H1 (cell line): ENCODE measurements at regions not wholly inside any gene's neighbourhood (a gene's known extent, or its start where the extent isn't known, plus 50 kb on each side); places are given as distances from the start of the nearest gene placed in this dataset.

Experiments
- CTCF ChIA-PET: fragments of 300-600 bp; sonication (Branson Sonifier 250); formaldehyde crosslinking; loops from one replicate; lab custom pipeline; 2021; ENCODE audit not compliant: partially characterized antibody; lab: Charles Lee
- POLR2A ChIA-PET: fragments of 300-600 bp; sonication (Branson Sonifier 250); formaldehyde crosslinking; loops from one replicate; lab custom pipeline; 2021; ENCODE audit warnings: inconsistent platforms; ENCODE audit not compliant: partially characterized antibody; lab: Charles Lee
- DNase-seq, 2 experiments: peaks; one replicate each; pipeline versions ENCODE4 v3.0.0 to v3.0.0-alpha.2; 2010 to 2022; ENCODE audit warnings: low spot score in 2 of 2, low read depth in 1 of 2, mixed read lengths in 1 of 2
- FAIRE-seq: peaks from 2 replicates; lab custom pipeline; 2011; peaks lifted over from hg19 to GRCh38; lab: Jason Lieb, UNC
- H2AFZ ChIP-seq: 2 replicates; pipeline ENCODE4 v1.8.1; 2012; ENCODE audit warnings: low read length, inconsistent platforms
- H2AK5ac ChIP-seq: 2 replicates; pipeline ENCODE4 v1.6.1; 2013; ENCODE audit warnings: low read depth, low read length
- H2BK120ac ChIP-seq: replicated peaks from 2 replicates; pipeline ENCODE3; 2013; ENCODE audit warnings: low read depth, low read length, inconsistent platforms
- H2BK12ac ChIP-seq: 2 replicates; pipeline ENCODE4 v1.6.1; 2013; ENCODE audit warnings: low read depth, low read length
- H2BK15ac ChIP-seq: 2 replicates; pipeline ENCODE4 v1.6.1; 2013; ENCODE audit warnings: low read length
- H2BK20ac ChIP-seq: 2 replicates; pipeline ENCODE4 v1.6.1; 2013; ENCODE audit warnings: low read length
- H2BK5ac ChIP-seq: 2 replicates; pipeline ENCODE4 v1.6.1; 2013; ENCODE audit warnings: low read depth, low read length
- H3K14ac ChIP-seq: 2 replicates; pipeline ENCODE4 v1.6.1; 2013; ENCODE audit warnings: inconsistent platforms; ENCODE audit not compliant: insufficient read length
- H3K18ac ChIP-seq: 2 replicates; pipeline ENCODE4 v1.6.1; 2013; ENCODE audit warnings: low read length; ENCODE audit errors: extremely low read depth
- H3K23ac ChIP-seq: 2 replicates; pipeline ENCODE4 v1.6.1; 2013; ENCODE audit warnings: inconsistent platforms; ENCODE audit not compliant: insufficient read length
- H3K23me2 ChIP-seq: 2 replicates; pipeline ENCODE4 v1.6.1; 2013; ENCODE audit warnings: low read depth, low read length
- H3K27ac ChIP-seq: 2 replicates; pipeline ENCODE4 v1.6.1; 2011; ENCODE audit warnings: low read depth, low read length, inconsistent platforms
- H3K27me3 ChIP-seq, 4 experiments: replicated peaks in 1 of 4; 1 replicate in 1 of 4; 2 replicates in 3 of 4; pipeline versions ENCODE4 v1.6.1 to v1.8.1; 2011 to 2013; ENCODE audit warnings: low read length in 3 of 4, mild to moderate bottlenecking in 3 of 4, inconsistent platforms in 2 of 4, mixed read lengths in 2 of 4, moderate library complexity in 1 of 4; ENCODE audit not compliant: control insufficient read depth in 3 of 4, insufficient read depth in 3 of 4; ENCODE audit errors: extremely low read depth in 1 of 4
- H3K36me3 ChIP-seq, 4 experiments: 2 replicates each; pipeline versions ENCODE4 v1.6.1 to v1.8.1; 2011 to 2013; ENCODE audit warnings: mild to moderate bottlenecking in 4 of 4, low read length in 3 of 4, moderate library complexity in 2 of 4, control low read depth in 1 of 4, inconsistent platforms in 1 of 4; ENCODE audit not compliant: insufficient read depth in 4 of 4, control insufficient read depth in 2 of 4
- H3K4ac ChIP-seq: replicated peaks from 2 replicates; pipeline ENCODE3; 2013; ENCODE audit warnings: low read length, low read depth, mixed read lengths, inconsistent platforms; ENCODE audit not compliant: insufficient read length
- H3K4me1 ChIP-seq, 4 experiments: replicated peaks in 1 of 4; 1 replicate in 1 of 4; 2 replicates in 3 of 4; pipeline versions ENCODE4 v1.6.1 to v1.8.1; 2011 to 2013; ENCODE audit warnings: low read length in 3 of 4, inconsistent platforms in 2 of 4, mixed read lengths in 1 of 4; ENCODE audit not compliant: insufficient read depth in 4 of 4, control insufficient read depth in 3 of 4
- H3K4me2 ChIP-seq, 2 experiments: 2 replicates each; pipeline versions ENCODE4 v1.6.1 to v1.8.1; 2011 to 2013; ENCODE audit warnings: low read depth in 2 of 2, low read length in 2 of 2, control low read depth in 1 of 2, inconsistent platforms in 1 of 2, mild to moderate bottlenecking in 1 of 2; ENCODE audit not compliant: insufficient read depth in 1 of 2
- H3K4me3 ChIP-seq, 4 experiments: fragments of 200-600, 300-600 bp in 1 of 4; sonication (generic), shearing (Covaris generic), sonication (Bioruptor Twin) in 1 of 4; 2 replicates each; pipeline versions ENCODE4 v1.5.1 to v1.8.1; 2011 to 2016; ENCODE audit warnings: low read length in 4 of 4, low read depth in 3 of 4, control low read depth in 2 of 4, inconsistent platforms in 2 of 4, mild to moderate bottlenecking in 2 of 4, mixed read lengths in 1 of 4, moderate library complexity in 1 of 4; ENCODE audit not compliant: insufficient read depth in 2 of 4; ENCODE audit errors: extremely low read depth in 1 of 4
- H3K56ac ChIP-seq: replicated peaks from 2 replicates; pipeline ENCODE3; 2013; ENCODE audit warnings: low read depth, mild to moderate bottlenecking, mixed read lengths, low read length, inconsistent platforms; ENCODE audit not compliant: insufficient read length
- H3K79me1 ChIP-seq: 2 replicates; pipeline ENCODE4 v1.6.1; 2013; ENCODE audit warnings: low read depth, low read length, control low read depth
- H3K79me2 ChIP-seq, 2 experiments: 2 replicates each; pipeline versions ENCODE4 v1.6.1 to v1.8.1; 2012 to 2013; ENCODE audit warnings: low read length in 2 of 2, mild to moderate bottlenecking in 2 of 2, inconsistent platforms in 1 of 2; ENCODE audit not compliant: insufficient read depth in 2 of 2, control insufficient read depth in 1 of 2
- H3K9ac ChIP-seq, 4 experiments: replicated peaks in 1 of 4; 1 replicate in 1 of 4; 2 replicates in 3 of 4; pipeline versions ENCODE4 v1.6.1 to v1.8.1; 2011 to 2013; ENCODE audit warnings: low read depth in 3 of 4, low read length in 3 of 4, control low read depth in 2 of 4, mild to moderate bottlenecking in 2 of 4, moderate library complexity in 2 of 4, inconsistent platforms in 1 of 4; ENCODE audit errors: extremely low read depth in 1 of 4
- H3K9me3 ChIP-seq, 2 experiments: 2 replicates each; pipeline versions ENCODE4 v1.6.1 to v1.8.1; 2012 to 2013; ENCODE audit warnings: mild to moderate bottlenecking in 2 of 2, moderate library complexity in 2 of 2, control low read depth in 1 of 2, inconsistent platforms in 1 of 2, low read depth in 1 of 2, low read length in 1 of 2, mixed read lengths in 1 of 2; ENCODE audit not compliant: insufficient read depth in 2 of 2
- H4K20me1 ChIP-seq, 2 experiments: replicated peaks in 1 of 2; 2 replicates each; pipeline versions ENCODE3 to v1.8.1; 2011 to 2013; ENCODE audit warnings: inconsistent platforms in 2 of 2, low read length in 2 of 2, mild to moderate bottlenecking in 1 of 2; ENCODE audit not compliant: insufficient read depth in 2 of 2, control insufficient read depth in 1 of 2
- H4K5ac ChIP-seq: 2 replicates; pipeline ENCODE4 v1.6.1; 2013; ENCODE audit warnings: low read length, low read depth, mixed read lengths, inconsistent platforms; ENCODE audit not compliant: insufficient read length
- H4K8ac ChIP-seq: 2 replicates; pipeline ENCODE4 v1.8.0; 2013; ENCODE audit warnings: mild to moderate bottlenecking, moderate library complexity, low read length, inconsistent platforms; ENCODE audit not compliant: insufficient read depth; ENCODE audit errors: extremely low read depth
- H4K91ac ChIP-seq: replicated peaks from 2 replicates; pipeline ENCODE3; 2013; ENCODE audit warnings: low read length, mixed read lengths, inconsistent platforms; ENCODE audit not compliant: insufficient read length
- POLR2A ChIP-seq, 2 experiments: IDR thresholded peaks; 1 replicate in 1 of 2; 2 replicates in 1 of 2; pipeline ENCODE4 v1.6.1; 2011; ENCODE audit warnings: low read depth in 2 of 2, low read length in 2 of 2, mild to moderate bottlenecking in 2 of 2; ENCODE audit errors: control extremely low read depth in 1 of 2
- RAD21 ChIP-seq, 2 experiments: IDR thresholded peaks in 1 of 2; conservative IDR thresholded peaks in 1 of 2; 2 replicates each; pipeline ENCODE4 v1.6.1; 2011; ENCODE audit warnings: low read depth in 2 of 2, low read length in 2 of 2, improper control_type of control experiment in 1 of 2, inconsistent platforms in 1 of 2, mild to moderate bottlenecking in 1 of 2, moderate library complexity in 1 of 2
- WGBS, 2 experiments: shearing (Covaris generic) in 1 of 2; methylation state at CpG; one replicate each; pipeline versions ENCODE4 v1.1.6 to v1.1.7; 2013 to 2015; ENCODE audit warnings: low lambda C conversion rate in 2 of 2, mixed read lengths in 2 of 2, inconsistent platforms in 1 of 2, low coverage in 1 of 2, missing lambda C conversion rate in 1 of 2; ENCODE audit not compliant: insufficient replicate concordance in 2 of 2, insufficient coverage in 1 of 2, insufficient read length in 1 of 2; ENCODE audit errors: extremely low coverage in 1 of 2, missing lambda C conversion rate in 1 of 2; 5-methylcytosine and 5-hydroxymethylcytosine counted together
- TF ChIP-seq, protein P1 (sequence below): IDR thresholded peaks from 2 replicates; pipeline ENCODE4 v1.6.1; 2012; ENCODE audit warnings: inconsistent platforms
- TF ChIP-seq, protein P2 (sequence below): IDR thresholded peaks from 2 replicates; pipeline ENCODE4 v1.6.1; 2012; ENCODE audit warnings: inconsistent platforms

DNA sequence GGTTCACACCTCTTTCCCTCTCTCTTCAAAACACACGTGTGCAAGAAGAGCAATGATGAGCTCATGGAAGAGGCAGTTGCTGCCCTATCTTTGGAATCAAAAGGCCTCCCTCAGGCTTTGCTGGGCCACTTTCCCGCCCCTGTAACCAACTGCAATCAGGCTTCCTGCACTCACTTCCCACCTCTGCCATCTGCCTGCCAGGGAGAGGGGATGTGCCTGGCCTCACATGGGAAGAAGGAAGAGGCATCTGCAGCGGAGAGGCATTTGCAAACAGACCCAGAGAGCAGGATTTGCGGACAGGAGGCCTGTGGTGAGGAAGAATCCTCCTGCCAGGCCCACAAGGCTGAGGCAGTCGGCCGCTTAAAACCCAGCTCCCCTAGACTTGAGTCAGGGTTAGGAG is 175.6 kb upstream of the ATP10A start:
- no peaks in the 10 kb centered on the region for H3K79me2 ChIP-seq
- H3K9me3 ChIP-seq = no peaks in the 10 kb centered on the region
- no peak overlapping the region for H3K56ac ChIP-seq
- H2BK12ac ChIP-seq = no peak overlapping the region
- no peaks in the 10 kb centered on the region for H3K23me2 ChIP-seq
- H2AK5ac ChIP-seq = no peak overlapping the region
- no peaks in the 10 kb centered on the region for H4K20me1 ChIP-seq
- peak overlapping the region; percentile 80; the same call in 1 of the 2 replicates for H2AFZ ChIP-seq
- ChIA-PET POLR2A (no interaction called here), CTCF (interaction anchor here (0.7 to 1.2 kb wide), 4 partner anchors 15 to 255 kb away, joined by 3 to 6 read pairs (median 3); no protein-coding TSS in a partner anchor)
- H3K27ac ChIP-seq = no peak overlapping the region
- no peak overlapping the region for H2BK5ac ChIP-seq
- no peak overlapping the region for H4K91ac ChIP-seq
- peak; percentile 89 for FAIRE-seq
- no peak overlapping the region; the same call in 1 of the 2 replicates for H4K8ac ChIP-seq
- no peak overlapping the region for H3K4ac ChIP-seq
- H2BK20ac ChIP-seq = no peak overlapping the region
- no peak overlapping the region for H3K18ac ChIP-seq
- no peak overlapping the region for H4K5ac ChIP-seq
- no peak overlapping the region for H3K9ac ChIP-seq
- no peaks in the 10 kb centered on the region for H3K79me1 ChIP-seq
- TF ChIP-seq POLR2A (IDR thresholded peaks at IDR 0.05; ENCODE audit: control extremely low read depth in 1 of 2, low read depth in 2 of 2, low read length in 2 of 2) (no peak), RAD21 (IDR thresholded peaks at IDR 0.05 in 1 of 2, conservative IDR thresholded peaks at IDR 0.05 in 1 of 2; ENCODE audit: low read depth in 2 of 2, low read length in 2 of 2) (peak in 1 of 2 experiments; percentile 17; a peak in 2 of 4 replicates)
- TF ChIP-seq, protein P1, sequence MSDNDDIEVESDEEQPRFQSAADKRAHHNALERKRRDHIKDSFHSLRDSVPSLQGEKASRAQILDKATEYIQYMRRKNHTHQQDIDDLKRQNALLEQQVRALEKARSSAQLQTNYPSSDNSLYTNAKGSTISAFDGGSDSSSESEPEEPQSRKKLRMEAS = peak; percentile 81; the same call in 1 of the 2 replicates
- TF ChIP-seq, protein P2, sequence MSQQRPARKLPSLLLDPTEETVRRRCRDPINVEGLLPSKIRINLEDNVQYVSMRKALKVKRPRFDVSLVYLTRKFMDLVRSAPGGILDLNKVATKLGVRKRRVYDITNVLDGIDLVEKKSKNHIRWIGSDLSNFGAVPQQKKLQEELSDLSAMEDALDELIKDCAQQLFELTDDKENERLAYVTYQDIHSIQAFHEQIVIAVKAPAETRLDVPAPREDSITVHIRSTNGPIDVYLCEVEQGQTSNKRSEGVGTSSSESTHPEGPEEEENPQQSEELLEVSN = peak; percentile 90
- H3K4me3 ChIP-seq = no peak overlapping the region
- H2BK15ac ChIP-seq = no peak overlapping the region
- H3K4me1 ChIP-seq = peaks cover 0 to 7% (median 0%) of the 10 kb centered on the region in 4 experiments; a peak in 3 of 7 replicates
- no peak overlapping the region for H3K4me2 ChIP-seq
- H3K27me3 ChIP-seq = no peaks in the 10 kb centered on the region
- no peak overlapping the region for H3K14ac ChIP-seq
- no peak overlapping the region for H2BK120ac ChIP-seq
- DNase-seq = peak in 1 of 2 experiments; percentile 54
- H3K36me3 ChIP-seq = no peaks in the 10 kb centered on the region
- H3K23ac ChIP-seq = no peak overlapping the region
- 53% methylated on average over 6 of the region's 6 CpGs; no CpG with 5 or more reads in 1 of the 2 experiments for WGBS, 2 experiments
